SK-N-SH (cell line): ENCODE measurements at regions not wholly inside any gene's neighbourhood (a gene's known extent, or its start where the extent isn't known, plus 50 kb on each side); places are given as distances from the start of the nearest gene placed in this dataset.

Source experiments
- CHD2 ChIP-seq: fragments of 150-350 bp; IDR thresholded peaks from 2 replicates; pipeline ENCODE4 v1.6.1; 2018; ENCODE audit warnings: low read length; ENCODE audit not compliant: partially characterized antibody
- CTCF ChIP-seq: fragments of 200-600 bp; sonication (generic); IDR thresholded peaks from 2 replicates; pipeline ENCODE4 v1.6.1; 2017; ENCODE audit warnings: antibody characterized with exemption, mild to moderate bottlenecking, moderate library complexity
- EP300 ChIP-seq, 2 experiments: IDR thresholded peaks; 2 replicates each; pipeline versions ENCODE4 v1.4.0 to v1.6.1; 2012; ENCODE audit warnings: borderline replicate concordance in 1 of 2, low read depth in 1 of 2, low read length in 1 of 2
- MAX ChIP-seq: IDR thresholded peaks from 2 replicates; pipeline ENCODE4 v1.4.0; 2012; ENCODE audit warnings: low read depth
- ZBTB33 ChIP-seq: IDR thresholded peaks from 2 replicates; pipeline ENCODE4 v1.4.0; 2012; ENCODE audit warnings: low read depth, borderline replicate concordance

- TF ChIP-seq CTCF = no peak
- TF ChIP-seq ZBTB33 = no peak
- TF ChIP-seq MAX = no peak
- no peak for TF ChIP-seq CHD2
- no peak for TF ChIP-seq EP300 (IDR thresholded peaks at IDR 0.05; ENCODE audit: borderline replicate concordance in 1 of 2, low read depth in 1 of 2, low read length in 1 of 2)
Observed at GRCh38 chrX:997631-998137, 214.8 kb downstream of the CRLF2 start.
